ENCODE measurements at regions not wholly inside any gene's neighbourhood (a gene's known extent, or its start where the extent isn't known, plus 50 kb on each side); places are given as distances from the start of the nearest gene placed in this dataset.

DNA sequence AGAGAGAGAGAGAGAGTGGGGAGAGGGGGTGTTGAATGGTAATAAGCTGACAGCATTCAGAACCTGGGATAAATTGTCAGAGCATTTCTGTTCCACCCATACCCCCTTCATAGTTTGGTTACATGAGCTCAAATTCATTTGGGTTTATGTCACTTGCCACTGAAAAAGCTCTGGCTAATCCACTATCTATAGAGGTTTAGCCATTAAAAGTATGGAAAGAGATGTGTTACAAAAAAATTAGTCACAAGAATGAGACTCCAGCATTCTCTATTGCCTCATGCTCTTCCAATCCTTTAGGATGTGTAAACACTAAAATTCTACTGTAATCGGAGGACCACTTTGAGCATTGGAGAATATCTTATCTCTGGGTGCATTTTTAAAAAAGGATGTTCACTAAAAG lies 297.6 kb upstream of the TCF21 start:
- Histone ChIP-seq H3K9me3 (no peaks in the 10 kb centered on the region), H3K9me2 (no peaks in the 10 kb centered on the region), H3K79me2 (ENCODE audit: insufficient read depth) (no peaks in the 10 kb centered on the region), H3K27me3 (ENCODE audit: insufficient read depth) (no peaks in the 10 kb centered on the region; the same call in 1 of the 2 replicates), H3K36me3 (replicated peaks in 1 of 2; ENCODE audit: control insufficient read depth in 1 of 2, insufficient read depth in 2 of 2, low read length in 1 of 2) (no peaks in the 10 kb centered on the region), H3K4me3 (ENCODE audit: low read depth in 2 of 2, low read length in 1 of 2) (no peak overlapping the region), H3K4me1 (ENCODE audit: control insufficient read depth in 1 of 2, insufficient read depth in 2 of 2, low read depth in 1 of 2, low read length in 1 of 2) (no peaks in the 10 kb centered on the region), H3F3A (replicated peaks; ENCODE audit: insufficient read depth) (no peaks in the 10 kb centered on the region), H3K9ac (no peak overlapping the region), H4K20me1 (ENCODE audit: insufficient read depth) (no peaks in the 10 kb centered on the region), H2AFZ (ENCODE audit: low read depth) (no peak overlapping the region), H3K4me2 (no peak overlapping the region), H3K27ac (ENCODE audit: low read depth in 2 of 2, low read length in 1 of 2) (no peak overlapping the region)
- no peak for TF ChIP-seq CHD2 (IDR thresholded peaks at IDR 0.05; ENCODE audit: low read length, partially characterized antibody)
- TF ChIP-seq, protein P1, sequence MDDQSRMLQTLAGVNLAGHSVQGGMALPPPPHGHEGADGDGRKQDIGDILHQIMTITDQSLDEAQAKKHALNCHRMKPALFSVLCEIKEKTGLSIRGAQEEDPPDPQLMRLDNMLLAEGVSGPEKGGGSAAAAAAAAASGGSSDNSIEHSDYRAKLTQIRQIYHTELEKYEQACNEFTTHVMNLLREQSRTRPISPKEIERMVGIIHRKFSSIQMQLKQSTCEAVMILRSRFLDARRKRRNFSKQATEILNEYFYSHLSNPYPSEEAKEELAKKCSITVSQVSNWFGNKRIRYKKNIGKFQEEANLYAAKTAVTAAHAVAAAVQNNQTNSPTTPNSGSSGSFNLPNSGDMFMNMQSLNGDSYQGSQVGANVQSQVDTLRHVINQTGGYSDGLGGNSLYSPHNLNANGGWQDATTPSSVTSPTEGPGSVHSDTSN (IDR thresholded peaks at IDR 0.05) = no peak
- TF ChIP-seq NRF1 (IDR thresholded peaks at IDR 0.05; ENCODE audit: low read depth, low read length) = no peak
- TF ChIP-seq, protein P2, sequence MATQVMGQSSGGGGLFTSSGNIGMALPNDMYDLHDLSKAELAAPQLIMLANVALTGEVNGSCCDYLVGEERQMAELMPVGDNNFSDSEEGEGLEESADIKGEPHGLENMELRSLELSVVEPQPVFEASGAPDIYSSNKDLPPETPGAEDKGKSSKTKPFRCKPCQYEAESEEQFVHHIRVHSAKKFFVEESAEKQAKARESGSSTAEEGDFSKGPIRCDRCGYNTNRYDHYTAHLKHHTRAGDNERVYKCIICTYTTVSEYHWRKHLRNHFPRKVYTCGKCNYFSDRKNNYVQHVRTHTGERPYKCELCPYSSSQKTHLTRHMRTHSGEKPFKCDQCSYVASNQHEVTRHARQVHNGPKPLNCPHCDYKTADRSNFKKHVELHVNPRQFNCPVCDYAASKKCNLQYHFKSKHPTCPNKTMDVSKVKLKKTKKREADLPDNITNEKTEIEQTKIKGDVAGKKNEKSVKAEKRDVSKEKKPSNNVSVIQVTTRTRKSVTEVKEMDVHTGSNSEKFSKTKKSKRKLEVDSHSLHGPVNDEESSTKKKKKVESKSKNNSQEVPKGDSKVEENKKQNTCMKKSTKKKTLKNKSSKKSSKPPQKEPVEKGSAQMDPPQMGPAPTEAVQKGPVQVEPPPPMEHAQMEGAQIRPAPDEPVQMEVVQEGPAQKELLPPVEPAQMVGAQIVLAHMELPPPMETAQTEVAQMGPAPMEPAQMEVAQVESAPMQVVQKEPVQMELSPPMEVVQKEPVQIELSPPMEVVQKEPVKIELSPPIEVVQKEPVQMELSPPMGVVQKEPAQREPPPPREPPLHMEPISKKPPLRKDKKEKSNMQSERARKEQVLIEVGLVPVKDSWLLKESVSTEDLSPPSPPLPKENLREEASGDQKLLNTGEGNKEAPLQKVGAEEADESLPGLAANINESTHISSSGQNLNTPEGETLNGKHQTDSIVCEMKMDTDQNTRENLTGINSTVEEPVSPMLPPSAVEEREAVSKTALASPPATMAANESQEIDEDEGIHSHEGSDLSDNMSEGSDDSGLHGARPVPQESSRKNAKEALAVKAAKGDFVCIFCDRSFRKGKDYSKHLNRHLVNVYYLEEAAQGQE (IDR thresholded peaks at IDR 0.05; ENCODE audit: low read depth, low read length) = no peak
- no peak for TF ChIP-seq RFX5 (IDR thresholded peaks at IDR 0.05; ENCODE audit: low read length)
- TF ChIP-seq FOXJ3 (CRISPR knock-in tag; IDR thresholded peaks at IDR 0.05) = no peak
- TF ChIP-seq NFIC (IDR thresholded peaks at IDR 0.05; ENCODE audit: borderline replicate concordance) = no peak
- no peak for TF ChIP-seq RXRA (IDR thresholded peaks at IDR 0.05; ENCODE audit: borderline replicate concordance, low read depth)
- TF ChIP-seq, protein P3, sequence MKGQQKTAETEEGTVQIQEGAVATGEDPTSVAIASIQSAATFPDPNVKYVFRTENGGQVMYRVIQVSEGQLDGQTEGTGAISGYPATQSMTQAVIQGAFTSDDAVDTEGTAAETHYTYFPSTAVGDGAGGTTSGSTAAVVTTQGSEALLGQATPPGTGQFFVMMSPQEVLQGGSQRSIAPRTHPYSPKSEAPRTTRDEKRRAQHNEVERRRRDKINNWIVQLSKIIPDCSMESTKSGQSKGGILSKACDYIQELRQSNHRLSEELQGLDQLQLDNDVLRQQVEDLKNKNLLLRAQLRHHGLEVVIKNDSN (IDR thresholded peaks at IDR 0.05; ENCODE audit: borderline replicate concordance, low read depth) = no peak
- no peak for TF ChIP-seq MAX (IDR thresholded peaks at IDR 0.05; ENCODE audit: low read depth)
- CTCF ChIA-PET = no interaction called here
- POLR2A ChIA-PET = no interaction called here
- no peak for DNase-seq
- 4% methylated on average over 1 of the region's 1 CpG for WGBS (ENCODE audit: low lambda C conversion rate)

- Histone ChIP-seq H3K27me3 (ENCODE audit: insufficient read depth) (no peaks in the 10 kb centered on the region; the same call in 1 of the 2 replicates), H3K79me2 (ENCODE audit: insufficient read depth) (no peaks in the 10 kb centered on the region), H3F3A (replicated peaks; ENCODE audit: insufficient read depth) (no peaks in the 10 kb centered on the region), H3K4me2 (no peak overlapping the region), H4K20me1 (ENCODE audit: insufficient read depth) (no peaks in the 10 kb centered on the region), H3K27ac (ENCODE audit: low read depth in 2 of 2, low read length in 1 of 2) (no peak overlapping the region), H3K9me2 (no peaks in the 10 kb centered on the region), H3K9ac (no peak overlapping the region), H2AFZ (ENCODE audit: low read depth) (no peak overlapping the region), H3K36me3 (replicated peaks in 1 of 2; ENCODE audit: control insufficient read depth in 1 of 2, insufficient read depth in 2 of 2, low read length in 1 of 2) (no peaks in the 10 kb centered on the region), H3K9me3 (no peaks in the 10 kb centered on the region), H3K4me3 (ENCODE audit: low read depth in 2 of 2, low read length in 1 of 2) (no peak overlapping the region), H3K4me1 (ENCODE audit: control insufficient read depth in 1 of 2, insufficient read depth in 2 of 2, low read depth in 1 of 2, low read length in 1 of 2) (no peaks in the 10 kb centered on the region)
- CTCF ChIA-PET = no interaction called here
- POLR2A ChIA-PET = no interaction called here
- no peak for TF ChIP-seq RXRA (IDR thresholded peaks at IDR 0.05; ENCODE audit: borderline replicate concordance, low read depth)
- no peak for TF ChIP-seq TAF1 (IDR thresholded peaks at IDR 0.05; ENCODE audit: borderline replicate concordance, low read depth, low read length)
- TF ChIP-seq NFIC (IDR thresholded peaks at IDR 0.05; ENCODE audit: borderline replicate concordance) = no peak
- TF ChIP-seq RFX5 (IDR thresholded peaks at IDR 0.05; ENCODE audit: low read length) = no peak
- no peak for TF ChIP-seq YY1 (IDR thresholded peaks at IDR 0.05; ENCODE audit: low read depth)
- TF ChIP-seq ELF1 (IDR thresholded peaks at IDR 0.05) = no peak
- WGBS (ENCODE audit: low lambda C conversion rate) = 8% methylated on average over 8 of the region's 8 CpGs
- DNase-seq = no peak
Measured at GRCh38 chr6:133594652-133595110, 294.2 kb upstream of the TCF21 start.
